B cell (primary cell): ENCODE measurements at regions not wholly inside any gene's neighbourhood (a gene's known extent, or its start where the extent isn't known, plus 50 kb on each side); places are given as distances from the start of the nearest gene placed in this dataset.

Experiments used
- ATAC-seq: fragments of 200-7000 bp; cut with Tn5 transposase; one replicate; pipeline ENCODE4 v1.10.0; 2021; ENCODE audit warnings: low read depth, mild to moderate bottlenecking, moderate number of reproducible peaks, moderate library complexity
- CTCF ChIA-PET: fragments of 350-600 bp; sonication (Branson Sonifier 250); formaldehyde crosslinking; loops from one replicate; lab custom pipeline; 2021; ENCODE audit warnings: antibody characterized with exemption, inconsistent platforms; lab: Charles Lee
- POLR2A ChIA-PET: fragments of 350-600 bp; sonication (Branson Sonifier 250); formaldehyde crosslinking; loops from one replicate; lab custom pipeline; 2021; ENCODE audit warnings: antibody characterized with exemption; lab: Charles Lee
- DNase-seq: peaks from one replicate; pipeline ENCODE4 v3.0.0; 2013
- H2AFZ ChIP-seq: 2 replicates; pipeline ENCODE4 v1.6.1; 2012; ENCODE audit warnings: mild to moderate bottlenecking, low read depth, low read length; ENCODE audit not compliant: insufficient read depth, poor library complexity, severe bottlenecking
- H3K27ac ChIP-seq, 2 donors: 1 replicate in 1 of 2; 2 replicates in 1 of 2; pipeline ENCODE4 v1.5.1; 2012 to 2013; ENCODE audit warnings: low read length in 2 of 2, mild to moderate bottlenecking in 2 of 2, moderate library complexity in 1 of 2
- H3K27me3 ChIP-seq, 4 experiments: fragments of 200-600 bp in 1 of 4; sonication (generic) in 1 of 4; replicated peaks in 1 of 4; 1 replicate in 2 of 4; 2 replicates in 2 of 4; pipeline versions ENCODE4 v1.6.1 to v1.7.0; 2013 to 2016; ENCODE audit warnings: low read length in 3 of 4, mild to moderate bottlenecking in 2 of 4, mixed read lengths in 1 of 4, moderate library complexity in 1 of 4; ENCODE audit not compliant: insufficient read depth in 4 of 4, control insufficient read depth in 3 of 4; ENCODE audit errors: control extremely low read depth in 1 of 4
- H3K36me3 ChIP-seq, 2 experiments: replicated peaks in 1 of 2; 1 replicate in 1 of 2; 2 replicates in 1 of 2; pipeline versions ENCODE4 v1.6.1 to v1.7.1; 2013; ENCODE audit warnings: low read length in 1 of 2; ENCODE audit not compliant: insufficient read depth in 2 of 2, control insufficient read depth in 1 of 2; ENCODE audit errors: control extremely low read depth in 1 of 2, extremely low read depth in 1 of 2
- H3K4me1 ChIP-seq, 2 donors: fragments of 200-600 bp in 1 of 2; sonication (generic) in 1 of 2; 1 replicate in 1 of 2; 2 replicates in 1 of 2; pipeline versions ENCODE4 v1.5.1 to v1.6.1; 2013 to 2017; ENCODE audit warnings: low read length in 2 of 2; ENCODE audit not compliant: control insufficient read depth in 2 of 2, insufficient read depth in 2 of 2
- H3K4me2 ChIP-seq: replicated peaks from 2 replicates; pipeline ENCODE3; 2012; ENCODE audit warnings: mild to moderate bottlenecking, low read depth, low read length; ENCODE audit not compliant: poor library complexity, severe bottlenecking
- H3K4me3 ChIP-seq, 5 experiments: fragments of 200-600 bp in 1 of 5; sonication (generic) in 1 of 5; 1 replicate in 3 of 5; 2 replicates in 2 of 5; pipeline versions ENCODE4 v1.5.1 to v1.7.0; 2011 to 2016; ENCODE audit warnings: low read length in 4 of 5, mild to moderate bottlenecking in 4 of 5, low read depth in 2 of 5, control low read depth in 1 of 5, moderate library complexity in 1 of 5; ENCODE audit not compliant: insufficient read depth in 1 of 5; ENCODE audit errors: control extremely low read depth in 1 of 5, extremely low read depth in 1 of 5
- H3K79me2 ChIP-seq: fragments of 200-600 bp; sonication (generic); one replicate; pipeline ENCODE4 v1.6.0; 2016; ENCODE audit warnings: low read length; ENCODE audit not compliant: control insufficient read depth, insufficient read depth
- H3K9ac ChIP-seq: fragments of 200-600 bp; sonication (generic); 2 replicates; pipeline ENCODE4 v1.6.1; 2017; ENCODE audit warnings: mild to moderate bottlenecking, low read length, moderate library complexity
- H3K9me3 ChIP-seq, 3 donors: one replicate each; pipeline versions ENCODE4 v1.6.1 to v1.7.1; 2013; ENCODE audit warnings: low read length in 2 of 3; ENCODE audit not compliant: control insufficient read depth in 2 of 3, insufficient read depth in 1 of 3; ENCODE audit errors: control extremely low read depth in 1 of 3
- H4K20me1 ChIP-seq: 2 replicates; pipeline ENCODE4 v1.6.0; 2012; ENCODE audit warnings: mild to moderate bottlenecking, low read length; ENCODE audit not compliant: insufficient read depth, control insufficient read depth, poor library complexity, severe bottlenecking
- H3K27ac Mint-ChIP-seq: one replicate; pipeline ENCODE4 v1.8.0; 2021; ENCODE audit warnings: mixed read lengths
- H3K27me3 Mint-ChIP-seq: one replicate; pipeline ENCODE4 v1.8.0; 2021; ENCODE audit warnings: mixed read lengths
- H3K4me1 Mint-ChIP-seq: one replicate; pipeline ENCODE4 v1.8.0; 2021; ENCODE audit warnings: mixed read lengths
- H3K4me3 Mint-ChIP-seq: one replicate; pipeline ENCODE4 v1.8.0; 2021; ENCODE audit warnings: mixed read lengths
- H3K9me3 Mint-ChIP-seq: one replicate; pipeline ENCODE4 v1.8.0; 2022; ENCODE audit warnings: mixed read lengths; ENCODE audit not compliant: insufficient read depth
- CTCF ChIP-seq: fragments of 200-600 bp; IDR thresholded peaks from one replicate; pipeline ENCODE4 v1.8.0; 2022; ENCODE audit warnings: antibody characterized with exemption, mild to moderate bottlenecking
- EZH2 ChIP-seq: IDR thresholded peaks from 2 replicates; pipeline ENCODE4 v1.6.1; 2012; ENCODE audit warnings: borderline replicate concordance, low read depth, mild to moderate bottlenecking, moderate library complexity, low read length; ENCODE audit not compliant: insufficient read depth, poor library complexity, severe bottlenecking
- WGBS: methylation state at CpG from one replicate; pipeline ENCODE4 v1.1.5; 2013; ENCODE audit warnings: missing lambda C conversion rate; ENCODE audit not compliant: insufficient coverage; 5-methylcytosine and 5-hydroxymethylcytosine counted together
- intact Hi-C: fragments of 100-400 bp; cut with micrococcal nuclease; formaldehyde crosslinking; loops from one replicate; pipeline ENCODE4 v1.10.0; 2022

- Mint-ChIP-seq H3K27ac (no peak overlapping the region), H3K4me3 (no peak overlapping the region), H3K27me3 (no peaks in the 10 kb centered on the region), H3K4me1 (no peaks in the 10 kb centered on the region), H3K9me3 (peaks cover 2% of the 10 kb centered on the region)
- Histone ChIP-seq H3K27me3 (no peaks in the 10 kb centered on the region), H3K4me2 (no peak overlapping the region), H3K36me3 (no peaks in the 10 kb centered on the region), H3K79me2 (no peaks in the 10 kb centered on the region), H3K9ac (no peak overlapping the region), H3K9me3 (no peaks in the 10 kb centered on the region), H4K20me1 (no peaks in the 10 kb centered on the region), H3K4me1 (no peaks in the 10 kb centered on the region), H3K27ac (no peak overlapping the region), H3K4me3 (no peak overlapping the region), H2AFZ (no peak overlapping the region)
- DNase-seq (no peak), ATAC-seq (no peak)
- ChIA-PET CTCF (no interaction called here), POLR2A (no interaction called here)
- TF ChIP-seq EZH2, result no peak
- TF ChIP-seq CTCF, result no peak
- intact Hi-C loops, result no loop called here
- WGBS, result 44% methylated on average over 2 of the region's 3 CpGs
These were observed 367.2 kb downstream of the USP25 start for GRCh38 chr21:16096988-16097387.

DNA sequence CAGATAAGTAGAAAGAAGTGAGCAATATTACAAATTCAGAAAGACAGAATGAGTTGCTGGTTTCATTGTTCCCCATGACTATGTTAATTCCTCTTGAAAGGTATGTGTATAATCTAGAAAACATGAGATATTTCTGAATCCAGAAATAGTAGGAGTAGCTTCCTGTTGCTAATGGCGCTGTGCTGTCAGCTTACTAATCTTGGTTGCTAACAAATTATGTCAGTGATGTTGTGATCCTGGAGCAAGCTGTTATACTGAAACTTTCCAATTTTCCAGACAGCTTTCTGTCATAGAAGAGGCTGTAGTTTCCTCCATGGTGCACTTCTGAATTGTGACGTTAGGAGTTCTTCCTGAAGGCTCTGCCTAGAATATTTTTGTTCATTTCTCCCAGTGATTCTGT is 372.3 kb downstream of the USP25 start:
- intact Hi-C loops, result no loop called here
- H3K27ac ChIP-seq, result no peak overlapping the region
- no peak overlapping the region for H2AFZ ChIP-seq
- H3K27me3 ChIP-seq, result no peaks in the 10 kb centered on the region
- ChIA-PET CTCF (no interaction called here), POLR2A (no interaction called here)
- H4K20me1 ChIP-seq, result no peaks in the 10 kb centered on the region
- no peaks in the 10 kb centered on the region for H3K27me3 Mint-ChIP-seq
- no peaks in the 10 kb centered on the region for H3K4me1 ChIP-seq
- no peak overlapping the region for H3K27ac Mint-ChIP-seq
- no peak overlapping the region for H3K4me3 ChIP-seq
- H3K4me2 ChIP-seq, result no peak overlapping the region
- H3K9ac ChIP-seq, result no peak overlapping the region
- no peak overlapping the region for H3K4me3 Mint-ChIP-seq
- WGBS, result 71% methylated on average over 1 of the region's 2 CpGs
- H3K9me3 ChIP-seq, result peaks cover 0 to 4% (median 0%) of the 10 kb centered on the region in 3 donors
- DNase-seq (no peak), ATAC-seq (no peak)
- no peak for TF ChIP-seq EZH2
- TF ChIP-seq CTCF, result no peak
- H3K36me3 ChIP-seq, result no peaks in the 10 kb centered on the region
- H3K4me1 Mint-ChIP-seq, result no peaks in the 10 kb centered on the region
- no peaks in the 10 kb centered on the region for H3K79me2 ChIP-seq
- H3K9me3 Mint-ChIP-seq, result no peaks in the 10 kb centered on the region
